ENCODE measurements at regions not wholly inside any gene's neighbourhood (a gene's known extent, or its start where the extent isn't known, plus 50 kb on each side); places are given as distances from the start of the nearest gene placed in this dataset.

DNA sequence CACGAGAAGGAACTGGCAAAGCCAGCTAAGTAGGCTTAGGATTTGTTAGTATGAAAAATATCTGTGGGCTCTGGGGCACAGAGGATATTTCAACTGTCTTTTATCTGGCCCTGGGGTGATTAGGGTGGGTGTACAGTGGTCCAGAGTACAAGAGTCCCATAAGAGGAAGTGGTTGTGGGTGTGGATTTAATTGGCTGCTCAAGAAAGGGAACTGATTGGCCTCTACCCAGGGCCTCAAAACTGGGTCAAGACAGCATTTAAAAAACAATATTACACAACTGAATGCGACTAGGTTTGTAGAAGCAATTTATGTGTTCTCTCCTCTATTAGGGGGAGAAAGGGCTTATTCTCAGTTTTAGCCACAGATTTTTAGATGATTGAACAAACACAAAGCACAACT is 1353.4 kb upstream of the WWC1 start:
- Histone ChIP-seq H3K9me3 (ENCODE audit: control insufficient read depth, low read length) (no peaks in the 10 kb centered on the region), H3K27me3 (ENCODE audit: control insufficient read depth, insufficient read depth, low read length, poor library complexity, severe bottlenecking) (no peaks in the 10 kb centered on the region), H3K4me1 (ENCODE audit: control insufficient read depth, insufficient read depth, low read length) (no peaks in the 10 kb centered on the region), H3K4me3 (ENCODE audit: insufficient read depth, low read depth, low read length) (no peak overlapping the region), H3K27ac (ENCODE audit: insufficient read depth, low read depth, low read length, poor library complexity, severe bottlenecking) (no peak overlapping the region), H3K36me3 (ENCODE audit: control insufficient read depth, insufficient read depth, low read length) (no peaks in the 10 kb centered on the region)
- 91 to 98% methylated on average over 1 to 2 of the region's 2 CpGs for WGBS, 2 experiments

DNA sequence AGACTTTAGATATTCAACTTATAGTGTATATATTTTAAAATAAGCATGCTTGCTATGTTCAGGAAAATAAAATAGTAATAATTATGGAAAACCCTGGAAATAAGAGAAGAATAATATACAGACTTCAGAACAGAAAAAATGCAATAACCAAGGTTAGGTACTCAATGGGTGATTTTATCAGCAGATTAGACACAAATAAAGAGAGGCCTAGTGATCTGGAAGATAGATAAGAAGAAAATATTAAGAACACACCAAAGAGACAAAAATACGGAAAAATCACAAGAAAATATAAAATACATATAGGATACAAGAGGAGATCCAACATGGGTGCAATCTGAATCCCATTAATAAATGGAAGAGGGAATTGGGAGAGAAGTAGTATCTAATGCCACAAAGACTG is 1348.5 kb upstream of the WWC1 start:
- Histone ChIP-seq H3K4me1 (ENCODE audit: control insufficient read depth, insufficient read depth, low read length) (no peaks in the 10 kb centered on the region), H3K27me3 (ENCODE audit: control insufficient read depth, insufficient read depth, low read length, poor library complexity, severe bottlenecking) (no peaks in the 10 kb centered on the region), H3K36me3 (ENCODE audit: control insufficient read depth, insufficient read depth, low read length) (no peaks in the 10 kb centered on the region), H3K9me3 (ENCODE audit: control insufficient read depth, low read length) (no peaks in the 10 kb centered on the region), H3K4me3 (ENCODE audit: insufficient read depth, low read depth, low read length) (no peak overlapping the region), H3K27ac (ENCODE audit: insufficient read depth, low read depth, low read length, poor library complexity, severe bottlenecking) (no peak overlapping the region)
- no CpG with 5 or more reads among the region's 1 CpG for WGBS, 2 experiments

DNA sequence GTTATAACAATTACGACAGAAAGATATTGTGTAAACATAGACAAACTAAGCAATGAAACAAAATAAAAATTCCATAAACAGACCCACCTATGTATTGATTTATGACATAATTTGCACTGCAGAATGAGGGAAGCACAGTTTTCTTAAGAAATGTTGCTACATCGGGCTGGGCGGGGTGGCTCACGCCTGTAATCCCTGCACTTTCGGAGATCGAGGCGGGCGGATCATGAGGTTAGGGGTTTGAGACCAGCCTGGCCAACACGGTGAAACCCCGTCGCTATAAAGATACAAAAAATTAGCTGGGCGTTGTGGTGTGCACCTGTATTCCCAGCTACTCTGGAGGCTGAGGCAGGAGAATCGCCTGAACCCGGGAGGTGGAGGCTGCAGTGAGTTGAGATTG is 1344.4 kb upstream of the WWC1 start:
- Histone ChIP-seq H3K27me3 (ENCODE audit: control insufficient read depth, insufficient read depth, low read length, poor library complexity, severe bottlenecking) (no peaks in the 10 kb centered on the region), H3K4me3 (ENCODE audit: insufficient read depth, low read depth, low read length) (no peak overlapping the region), H3K4me1 (ENCODE audit: control insufficient read depth, insufficient read depth, low read length) (no peaks in the 10 kb centered on the region), H3K27ac (ENCODE audit: insufficient read depth, low read depth, low read length, poor library complexity, severe bottlenecking) (no peak overlapping the region), H3K9me3 (ENCODE audit: control insufficient read depth, low read length) (no peaks in the 10 kb centered on the region), H3K36me3 (ENCODE audit: control insufficient read depth, insufficient read depth, low read length) (no peaks in the 10 kb centered on the region)
- WGBS, 2 experiments: 90 to 94% methylated on average over 13 to 14 of the region's 14 CpGs

DNA sequence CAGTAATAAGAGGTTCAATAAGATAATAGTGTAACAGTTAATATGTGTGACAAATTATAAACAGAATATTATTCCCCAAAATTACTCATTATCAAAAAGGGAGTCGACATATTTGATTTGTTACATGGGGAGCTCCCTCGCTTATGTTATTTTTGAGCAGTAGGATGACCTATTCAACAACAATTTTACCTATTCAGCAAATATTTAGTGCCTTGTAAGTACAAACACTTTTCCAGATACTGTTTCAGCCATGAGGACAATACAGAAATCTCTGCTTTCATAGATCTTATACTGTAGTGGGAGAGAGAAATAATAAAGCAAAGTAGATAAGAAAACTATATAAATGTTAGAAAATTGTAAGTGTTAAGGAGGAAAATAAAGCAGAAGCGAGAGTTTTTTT is 1342.8 kb upstream of the WWC1 start:
- no peaks in the 10 kb centered on the region for H3K36me3 ChIP-seq (ENCODE audit: control insufficient read depth, insufficient read depth, low read length)
- no peak overlapping the region for H3K27ac ChIP-seq (ENCODE audit: insufficient read depth, low read depth, low read length, poor library complexity, severe bottlenecking)
- WGBS, 2 experiments: 95 to 99% methylated on average over 3 of the region's 3 CpGs
- H3K27me3 ChIP-seq (ENCODE audit: control insufficient read depth, insufficient read depth, low read length, poor library complexity, severe bottlenecking): no peaks in the 10 kb centered on the region
- no peaks in the 10 kb centered on the region for H3K9me3 ChIP-seq (ENCODE audit: control insufficient read depth, low read length)
- no peak overlapping the region for H3K4me3 ChIP-seq (ENCODE audit: insufficient read depth, low read depth, low read length)
- H3K4me1 ChIP-seq (ENCODE audit: control insufficient read depth, insufficient read depth, low read length): no peaks in the 10 kb centered on the region

DNA sequence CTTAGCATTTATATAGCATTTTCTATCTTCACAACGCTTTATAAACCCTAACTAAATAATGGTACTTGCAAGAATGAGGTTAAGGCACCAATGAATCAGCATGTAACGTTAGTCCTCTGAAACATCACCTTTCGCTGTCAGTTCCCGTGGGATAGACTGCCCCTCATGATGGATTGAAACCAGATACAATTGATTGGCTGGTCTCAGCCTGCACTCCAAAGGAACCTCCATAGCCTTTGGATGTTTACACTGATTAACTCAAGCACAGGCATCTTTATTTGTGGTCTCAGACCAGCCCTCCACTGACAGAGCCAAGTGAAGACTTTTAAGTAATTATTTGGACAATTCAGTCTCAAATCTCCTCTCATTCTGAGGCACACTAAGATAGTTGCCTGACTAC is 1339.4 kb upstream of the WWC1 start:
- H3K27ac ChIP-seq (ENCODE audit: insufficient read depth, low read depth, low read length, poor library complexity, severe bottlenecking): no peak overlapping the region
- WGBS, 2 experiments: 72 to 86% methylated on average over 4 of the region's 4 CpGs
- no peaks in the 10 kb centered on the region for H3K4me1 ChIP-seq (ENCODE audit: control insufficient read depth, insufficient read depth, low read length)
- no peaks in the 10 kb centered on the region for H3K36me3 ChIP-seq (ENCODE audit: control insufficient read depth, insufficient read depth, low read length)
- no peaks in the 10 kb centered on the region for H3K27me3 ChIP-seq (ENCODE audit: control insufficient read depth, insufficient read depth, low read length, poor library complexity, severe bottlenecking)
- no peaks in the 10 kb centered on the region for H3K9me3 ChIP-seq (ENCODE audit: control insufficient read depth, low read length)
- H3K4me3 ChIP-seq (ENCODE audit: insufficient read depth, low read depth, low read length): no peak overlapping the region

GRCh38 chr5:166957782-166958181 is 1333.7 kb upstream of the WWC1 start:
- Histone ChIP-seq H3K4me3 (ENCODE audit: insufficient read depth, low read depth, low read length) (no peak overlapping the region), H3K4me1 (ENCODE audit: control insufficient read depth, insufficient read depth, low read length) (no peaks in the 10 kb centered on the region), H3K27me3 (ENCODE audit: control insufficient read depth, insufficient read depth, low read length, poor library complexity, severe bottlenecking) (no peaks in the 10 kb centered on the region), H3K9me3 (ENCODE audit: control insufficient read depth, low read length) (no peaks in the 10 kb centered on the region), H3K27ac (ENCODE audit: insufficient read depth, low read depth, low read length, poor library complexity, severe bottlenecking) (no peak overlapping the region), H3K36me3 (ENCODE audit: control insufficient read depth, insufficient read depth, low read length) (no peaks in the 10 kb centered on the region)
- WGBS, 2 experiments: 88 to 89% methylated on average over 2 to 3 of the region's 3 CpGs

- H3K27me3 ChIP-seq (ENCODE audit: control insufficient read depth, insufficient read depth, low read length, poor library complexity, severe bottlenecking): no peaks in the 10 kb centered on the region
- H3K4me3 ChIP-seq (ENCODE audit: insufficient read depth, low read depth, low read length): no peak overlapping the region
- H3K27ac ChIP-seq (ENCODE audit: insufficient read depth, low read depth, low read length, poor library complexity, severe bottlenecking): no peak overlapping the region
- no peaks in the 10 kb centered on the region for H3K9me3 ChIP-seq (ENCODE audit: control insufficient read depth, low read length)
- H3K36me3 ChIP-seq (ENCODE audit: control insufficient read depth, insufficient read depth, low read length): no peaks in the 10 kb centered on the region
- no peaks in the 10 kb centered on the region for H3K4me1 ChIP-seq (ENCODE audit: control insufficient read depth, insufficient read depth, low read length)
- WGBS, 2 experiments: 95 to 100% methylated on average over 1 of the region's 1 CpG
Measured at GRCh38 chr5:166959766-166960165, 1331.7 kb upstream of the WWC1 start.

DNA sequence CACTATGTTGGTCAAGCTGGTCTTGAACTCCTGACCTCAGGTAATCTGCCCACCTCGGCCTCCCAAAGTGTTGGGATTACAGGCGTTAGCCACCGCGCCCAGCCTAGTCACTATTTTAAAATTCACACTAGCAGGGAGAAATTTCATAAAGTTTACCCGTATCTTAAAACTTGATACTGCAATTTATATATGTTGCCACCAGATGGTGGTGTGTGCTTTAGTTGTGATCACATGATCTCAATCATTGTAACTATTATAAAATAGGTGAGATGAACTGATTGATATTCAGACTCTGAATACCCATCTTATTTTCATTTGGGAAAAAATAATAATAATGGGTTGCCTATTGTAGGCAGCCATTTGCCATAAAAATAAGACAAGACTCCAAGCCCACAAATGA is 1330.4 kb upstream of the WWC1 start:
- no peaks in the 10 kb centered on the region for H3K36me3 ChIP-seq (ENCODE audit: control insufficient read depth, insufficient read depth, low read length)
- H3K27me3 ChIP-seq (ENCODE audit: control insufficient read depth, insufficient read depth, low read length, poor library complexity, severe bottlenecking): no peaks in the 10 kb centered on the region
- H3K9me3 ChIP-seq (ENCODE audit: control insufficient read depth, low read length): no peaks in the 10 kb centered on the region
- no peaks in the 10 kb centered on the region for H3K4me1 ChIP-seq (ENCODE audit: control insufficient read depth, insufficient read depth, low read length)
- H3K4me3 ChIP-seq (ENCODE audit: insufficient read depth, low read depth, low read length): no peak overlapping the region
- H3K27ac ChIP-seq (ENCODE audit: insufficient read depth, low read depth, low read length, poor library complexity, severe bottlenecking): no peak overlapping the region
- 91 to 93% methylated on average over 4 to 5 of the region's 5 CpGs for WGBS, 2 experiments

GRCh38 chr5:166961913-166962312 is 1329.5 kb upstream of the WWC1 start:
- H3K4me1 ChIP-seq (ENCODE audit: control insufficient read depth, insufficient read depth, low read length): no peaks in the 10 kb centered on the region
- WGBS, 2 experiments: 96 to 99% methylated on average over 3 to 4 of the region's 4 CpGs
- H3K27me3 ChIP-seq (ENCODE audit: control insufficient read depth, insufficient read depth, low read length, poor library complexity, severe bottlenecking): no peaks in the 10 kb centered on the region
- H3K27ac ChIP-seq (ENCODE audit: insufficient read depth, low read depth, low read length, poor library complexity, severe bottlenecking): no peak overlapping the region
- H3K36me3 ChIP-seq (ENCODE audit: control insufficient read depth, insufficient read depth, low read length): no peaks in the 10 kb centered on the region
- no peak overlapping the region for H3K4me3 ChIP-seq (ENCODE audit: insufficient read depth, low read depth, low read length)
- no peaks in the 10 kb centered on the region for H3K9me3 ChIP-seq (ENCODE audit: control insufficient read depth, low read length)

DNA sequence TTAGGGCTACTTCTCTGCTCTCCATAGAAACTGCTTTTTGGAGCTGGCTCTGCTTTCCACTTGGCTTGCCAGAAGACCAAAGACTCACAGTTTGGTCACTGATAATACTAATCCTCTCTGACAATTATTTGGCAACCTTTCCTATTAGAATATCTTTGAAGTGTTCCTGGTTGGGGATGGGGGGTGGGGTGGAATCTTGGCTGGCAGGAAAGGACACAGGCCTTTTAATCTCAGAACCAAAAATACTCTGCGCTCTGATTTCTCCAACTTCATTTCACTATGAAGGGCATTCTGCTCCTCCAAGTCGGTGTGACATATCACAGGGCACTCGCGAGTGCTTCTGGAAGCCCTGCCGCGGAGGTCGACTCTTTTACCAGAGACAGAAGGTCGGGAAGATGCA is 1329.0 kb upstream of the WWC1 start:
- Histone ChIP-seq H3K36me3 (ENCODE audit: control insufficient read depth, insufficient read depth, low read length) (no peaks in the 10 kb centered on the region), H3K27ac (ENCODE audit: insufficient read depth, low read depth, low read length, poor library complexity, severe bottlenecking) (no peak overlapping the region), H3K4me1 (ENCODE audit: control insufficient read depth, insufficient read depth, low read length) (no peaks in the 10 kb centered on the region), H3K4me3 (ENCODE audit: insufficient read depth, low read depth, low read length) (no peak overlapping the region), H3K9me3 (ENCODE audit: control insufficient read depth, low read length) (no peaks in the 10 kb centered on the region), H3K27me3 (ENCODE audit: control insufficient read depth, insufficient read depth, low read length, poor library complexity, severe bottlenecking) (no peaks in the 10 kb centered on the region)
- 73 to 74% methylated on average over 8 of the region's 8 CpGs for WGBS, 2 experiments

DNA sequence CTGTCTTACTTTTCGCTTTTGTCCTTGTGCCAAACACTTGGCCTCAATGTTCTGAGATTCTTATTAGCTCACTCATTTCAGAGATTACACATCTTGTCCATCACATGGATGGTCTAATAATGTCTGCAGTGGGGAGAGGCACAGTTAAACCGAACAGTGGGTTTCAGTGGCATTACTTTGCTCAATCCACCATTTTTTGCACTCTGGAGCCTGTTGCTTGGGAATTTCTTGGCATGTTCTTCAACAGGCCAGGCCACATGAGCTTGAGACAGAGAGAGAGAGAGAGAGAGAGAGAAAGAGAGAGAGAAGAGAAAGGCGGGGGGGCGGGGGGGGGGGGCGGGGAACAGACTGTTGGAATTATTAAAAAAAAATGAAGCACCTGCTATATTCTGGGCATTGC is 1327.8 kb upstream of the WWC1 start:
- Histone ChIP-seq H3K27me3 (ENCODE audit: control insufficient read depth, insufficient read depth, low read length, poor library complexity, severe bottlenecking) (no peaks in the 10 kb centered on the region), H3K27ac (ENCODE audit: insufficient read depth, low read depth, low read length, poor library complexity, severe bottlenecking) (no peak overlapping the region), H3K4me3 (ENCODE audit: insufficient read depth, low read depth, low read length) (no peak overlapping the region), H3K9me3 (ENCODE audit: control insufficient read depth, low read length) (no peaks in the 10 kb centered on the region), H3K4me1 (ENCODE audit: control insufficient read depth, insufficient read depth, low read length) (no peaks in the 10 kb centered on the region), H3K36me3 (ENCODE audit: control insufficient read depth, insufficient read depth, low read length) (no peaks in the 10 kb centered on the region)
- 85 to 94% methylated on average over 3 to 5 of the region's 5 CpGs for WGBS, 2 experiments

Measured in ectodermal cell (in vitro differentiated cells).